ENCODE measurements at regions not wholly inside any gene's neighbourhood (a gene's known extent, or its start where the extent isn't known, plus 50 kb on each side); places are given as distances from the start of the nearest gene placed in this dataset.

DNA sequence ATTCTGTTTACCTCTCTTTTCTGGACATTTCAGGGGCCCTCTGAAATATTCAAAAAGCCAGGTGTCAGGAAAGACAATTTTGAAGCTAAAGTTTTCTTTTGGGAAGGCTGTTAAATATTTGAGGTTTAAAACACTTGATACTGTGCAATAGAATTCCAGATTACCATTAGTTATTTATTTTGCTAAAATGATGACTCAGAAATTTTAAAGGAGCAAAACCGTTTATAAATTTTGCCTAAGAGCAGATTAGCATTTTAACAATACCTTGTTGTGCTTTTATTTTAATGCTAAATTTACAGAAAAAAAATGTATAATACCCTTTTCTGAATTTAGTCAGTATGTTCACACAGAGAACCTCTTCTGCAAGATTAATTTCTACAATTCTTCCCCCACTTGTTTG is 1159.9 kb downstream of the DSC3 start:
- H3K27me3 ChIP-seq, result no peaks in the 10 kb centered on the region
- H4K20me1 ChIP-seq, result no peaks in the 10 kb centered on the region
- no peak overlapping the region for H3K9ac ChIP-seq
- no peak for TF ChIP-seq Cebpa-rat (IDR thresholded peaks at IDR 0.05)
- H3K9me3 ChIP-seq (replicated peaks in 1 of 11), result peaks cover 0 to 10% (median 0%) of the 10 kb centered on the region in 11 experiments; a peak in 7 of 22 replicates
- H3K27ac ChIP-seq, result no peak overlapping the region
- no peak overlapping the region for H3K4me2 ChIP-seq
- 0 out of 20 replicates have a peak, but pooled peaks cover 0 to 4% (median 0%) of the 10 kb centered on the region in 10 experiments for H3K4me1 ChIP-seq
- no peak overlapping the region for H3K4me3 ChIP-seq
- no peaks in the 10 kb centered on the region for H3K36me3 ChIP-seq

DNA sequence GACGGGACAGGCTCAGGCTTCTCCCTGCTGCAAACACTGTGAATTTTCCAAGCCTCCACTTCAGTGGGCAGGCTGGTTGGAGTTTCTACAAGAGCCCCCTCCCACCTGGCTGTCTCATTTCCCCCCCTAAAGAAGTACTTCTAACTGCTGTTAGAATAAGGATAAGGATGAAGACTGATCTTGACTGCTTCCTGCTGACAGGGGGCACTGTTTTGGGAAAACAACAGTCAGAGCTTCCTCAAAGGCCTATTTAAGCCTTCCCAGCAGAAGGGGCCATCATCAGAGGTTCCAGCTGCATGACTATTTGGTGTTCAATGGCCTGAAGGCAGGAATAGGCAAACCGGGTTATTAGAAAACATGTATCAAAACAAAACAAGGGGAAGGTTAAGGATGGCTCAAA is 1162.8 kb downstream of the DSC3 start:
- Histone ChIP-seq H3K27ac (no peak overlapping the region), H3K27me3 (no peaks in the 10 kb centered on the region), H3K4me1 (0 out of 20 replicates have a peak, but pooled peaks cover 0 to 4% (median 0%) of the 10 kb centered on the region in 10 experiments), H3K36me3 (no peaks in the 10 kb centered on the region), H3K9ac (no peak overlapping the region), H3K4me2 (no peak overlapping the region), H4K20me1 (no peaks in the 10 kb centered on the region), H3K4me3 (no peak overlapping the region), H3K9me3 (replicated peaks in 1 of 11) (peaks cover 0 to 20% (median 5%) of the 10 kb centered on the region in 11 experiments; a peak in 13 of 22 replicates)
- no peak for TF ChIP-seq Cebpa-rat (IDR thresholded peaks at IDR 0.05)

DNA sequence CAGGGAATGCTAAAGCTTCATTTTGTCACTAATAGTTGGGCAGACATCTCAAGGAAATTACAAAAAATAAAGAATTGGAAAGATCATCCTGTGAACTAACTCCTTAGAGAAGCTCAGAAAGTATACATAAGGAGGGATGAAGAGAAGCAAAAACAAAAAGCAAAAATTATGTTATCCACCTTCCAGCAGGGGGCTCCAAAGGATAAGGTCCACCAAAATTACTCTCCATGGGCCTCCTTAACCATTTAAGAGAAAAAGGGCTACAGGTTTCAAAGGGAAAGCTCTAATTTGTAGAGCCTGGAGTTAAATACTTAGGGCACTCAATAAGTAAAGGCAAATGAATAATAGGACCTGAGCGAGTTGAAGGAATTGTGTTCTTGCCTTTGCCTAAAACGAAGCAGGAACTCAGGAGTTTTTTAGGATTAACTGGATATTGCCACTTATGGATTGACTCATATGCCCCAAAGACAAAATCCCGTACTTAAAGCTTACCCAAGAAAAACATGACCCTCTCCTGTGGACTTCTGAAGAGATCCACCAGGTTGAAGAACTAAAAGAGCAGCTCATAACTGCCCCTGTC is 1167.9 kb downstream of the DSC3 start:
- no peak for TF ChIP-seq Cebpa-rat (IDR thresholded peaks at IDR 0.05)
- no peaks in the 10 kb centered on the region for H3K4me1 ChIP-seq
- H3K27ac ChIP-seq, result no peak overlapping the region
- H3K36me3 ChIP-seq, result no peaks in the 10 kb centered on the region
- H3K9ac ChIP-seq, result no peak overlapping the region
- H3K4me2 ChIP-seq, result no peak overlapping the region
- no peaks in the 10 kb centered on the region for H3K27me3 ChIP-seq
- no peaks in the 10 kb centered on the region for H4K20me1 ChIP-seq
- H3K4me3 ChIP-seq, result no peak overlapping the region
- H3K9me3 ChIP-seq (replicated peaks in 1 of 11), result peaks cover 0 to 20% (median 5%) of the 10 kb centered on the region in 11 experiments; a peak in 13 of 22 replicates

DNA sequence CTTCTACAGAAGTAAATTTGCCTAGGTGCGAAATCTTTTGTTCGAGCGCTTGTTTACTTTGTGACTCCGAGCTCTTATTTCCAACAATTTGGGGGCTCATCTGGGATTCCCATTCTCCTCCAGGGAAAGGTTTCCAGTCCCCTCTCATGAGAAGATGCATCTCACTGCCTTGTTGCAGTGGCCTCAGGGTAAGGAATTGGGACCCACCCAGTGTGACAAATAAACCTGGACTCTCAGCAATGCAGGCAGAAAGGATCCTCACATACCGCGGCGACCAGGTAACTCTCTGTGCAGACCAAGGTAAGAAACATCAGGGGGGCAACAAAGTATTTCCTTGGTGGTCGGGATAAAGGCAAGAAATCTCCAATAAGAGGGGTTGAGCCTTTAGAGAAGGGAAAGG is 1169.3 kb downstream of the DSC3 start:
- Histone ChIP-seq H3K9me3 (replicated peaks in 1 of 11) (peaks cover 0 to 16% (median 5%) of the 10 kb centered on the region in 11 experiments; a peak in 13 of 22 replicates), H3K27ac (no peak overlapping the region), H3K36me3 (no peaks in the 10 kb centered on the region), H3K4me1 (no peaks in the 10 kb centered on the region), H3K4me2 (no peak overlapping the region), H3K9ac (no peak overlapping the region), H4K20me1 (no peaks in the 10 kb centered on the region), H3K4me3 (no peak overlapping the region), H3K27me3 (no peaks in the 10 kb centered on the region)
- TF ChIP-seq Cebpa-rat (IDR thresholded peaks at IDR 0.05), result no peak

DNA sequence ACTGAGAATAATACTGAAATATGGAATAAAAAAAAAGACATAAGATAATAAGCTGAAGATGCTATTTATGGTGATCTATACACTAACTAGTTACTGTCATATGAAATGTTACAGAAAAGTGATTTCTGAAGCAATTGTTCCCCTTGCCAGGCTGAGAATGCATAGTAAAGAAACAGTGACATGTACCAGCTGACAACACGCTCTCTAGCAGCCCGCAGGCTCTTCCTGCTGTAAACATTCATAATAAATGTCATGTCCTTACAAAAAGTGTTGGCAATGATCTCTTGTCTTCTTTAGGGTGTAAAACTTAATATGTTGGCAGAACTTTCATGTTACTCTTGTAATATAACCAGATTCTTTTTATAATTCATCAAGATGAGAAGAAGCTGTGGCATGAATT is 1171.3 kb downstream of the DSC3 start:
- H3K9me3 ChIP-seq (replicated peaks in 1 of 11), result no peaks in the 10 kb centered on the region
- no peak for TF ChIP-seq Cebpa-rat (IDR thresholded peaks at IDR 0.05)
- H3K36me3 ChIP-seq, result no peaks in the 10 kb centered on the region
- H4K20me1 ChIP-seq, result no peaks in the 10 kb centered on the region
- no peak overlapping the region for H3K4me2 ChIP-seq
- H3K27ac ChIP-seq, result no peak overlapping the region
- no peak overlapping the region for H3K4me3 ChIP-seq
- H3K4me1 ChIP-seq, result no peaks in the 10 kb centered on the region
- no peak overlapping the region for H3K9ac ChIP-seq
- H3K27me3 ChIP-seq, result no peaks in the 10 kb centered on the region

- no peak overlapping the region for H3K4me3 ChIP-seq
- H3K4me2 ChIP-seq, result no peak overlapping the region
- no peaks in the 10 kb centered on the region for H3K27me3 ChIP-seq
- no peaks in the 10 kb centered on the region for H3K9me3 ChIP-seq (replicated peaks in 1 of 11)
- 0 out of 20 replicates have a peak, but pooled peaks cover 0 to 3% (median 0%) of the 10 kb centered on the region in 10 experiments for H3K4me1 ChIP-seq
- H3K9ac ChIP-seq, result no peak overlapping the region
- no peak for TF ChIP-seq Cebpa-rat (IDR thresholded peaks at IDR 0.05)
- H4K20me1 ChIP-seq, result no peaks in the 10 kb centered on the region
- H3K27ac ChIP-seq, result no peak overlapping the region
- H3K36me3 ChIP-seq, result no peaks in the 10 kb centered on the region
Observed at GRCh38 chr18:29862824-29863223, 1179.7 kb downstream of the DSC3 start.

DNA sequence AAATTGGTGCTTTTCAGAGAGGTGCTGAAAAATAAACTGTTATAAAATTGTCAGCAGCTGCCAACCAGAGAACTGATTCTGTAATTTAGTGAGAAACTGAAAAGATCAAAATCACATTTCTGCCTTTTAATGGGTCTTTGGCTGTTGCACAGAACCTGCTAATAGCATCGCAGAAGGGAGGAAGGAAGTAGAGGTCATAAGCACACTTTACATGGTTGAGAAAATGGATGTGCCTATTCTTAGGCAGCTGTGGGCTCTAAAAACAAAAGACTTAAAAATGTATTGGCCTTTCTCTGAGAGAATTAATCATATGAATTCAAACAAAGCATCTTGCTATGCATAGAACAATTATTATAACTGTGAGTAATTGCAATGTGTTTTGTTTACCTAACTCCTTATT is 1186.9 kb downstream of the DSC3 start:
- no peaks in the 10 kb centered on the region for H3K27me3 ChIP-seq
- peak overlapping the region in 7 of 11 experiments; percentile 1 to 60 (median 27); a peak in 10 of 22 replicates for H3K4me2 ChIP-seq
- no peaks in the 10 kb centered on the region for H4K20me1 ChIP-seq
- peaks cover 0 to 14% (median 8%) of the 10 kb centered on the region in 10 experiments; a peak in 13 of 20 replicates for H3K4me1 ChIP-seq
- no peak overlapping the region for H3K9ac ChIP-seq
- no peaks in the 10 kb centered on the region for H3K9me3 ChIP-seq (replicated peaks in 1 of 11)
- no peak for TF ChIP-seq Cebpa-rat (IDR thresholded peaks at IDR 0.05)
- no peak overlapping the region for H3K27ac ChIP-seq
- no peak overlapping the region for H3K4me3 ChIP-seq
- H3K36me3 ChIP-seq, result no peaks in the 10 kb centered on the region

GRCh38 chr18:29853126-29853525 is 1189.4 kb downstream of the DSC3 start:
- no peak overlapping the region for H3K27ac ChIP-seq
- no peak for TF ChIP-seq Cebpa-rat (IDR thresholded peaks at IDR 0.05)
- no peak overlapping the region for H3K4me3 ChIP-seq
- H4K20me1 ChIP-seq, result no peaks in the 10 kb centered on the region
- H3K4me2 ChIP-seq, result no peak overlapping the region
- H3K36me3 ChIP-seq, result no peaks in the 10 kb centered on the region
- no peaks in the 10 kb centered on the region for H3K9me3 ChIP-seq (replicated peaks in 1 of 11)
- peaks cover 0 to 14% (median 8%) of the 10 kb centered on the region in 10 experiments; a peak in 13 of 20 replicates for H3K4me1 ChIP-seq
- H3K9ac ChIP-seq, result no peak overlapping the region
- no peaks in the 10 kb centered on the region for H3K27me3 ChIP-seq

- Histone ChIP-seq H3K27ac (no peak overlapping the region), H3K4me2 (no peak overlapping the region), H4K20me1 (no peaks in the 10 kb centered on the region), H3K9me3 (replicated peaks in 1 of 11) (no peaks in the 10 kb centered on the region), H3K4me3 (no peak overlapping the region), H3K9ac (no peak overlapping the region), H3K4me1 (peaks cover 0 to 14% (median 0%) of the 10 kb centered on the region in 10 experiments; a peak in 3 of 20 replicates), H3K36me3 (no peaks in the 10 kb centered on the region), H3K27me3 (no peaks in the 10 kb centered on the region)
- TF ChIP-seq Cebpa-rat (IDR thresholded peaks at IDR 0.05), result no peak
Observed at GRCh38 chr18:29849144-29849543, 1193.4 kb downstream of the DSC3 start.

DNA sequence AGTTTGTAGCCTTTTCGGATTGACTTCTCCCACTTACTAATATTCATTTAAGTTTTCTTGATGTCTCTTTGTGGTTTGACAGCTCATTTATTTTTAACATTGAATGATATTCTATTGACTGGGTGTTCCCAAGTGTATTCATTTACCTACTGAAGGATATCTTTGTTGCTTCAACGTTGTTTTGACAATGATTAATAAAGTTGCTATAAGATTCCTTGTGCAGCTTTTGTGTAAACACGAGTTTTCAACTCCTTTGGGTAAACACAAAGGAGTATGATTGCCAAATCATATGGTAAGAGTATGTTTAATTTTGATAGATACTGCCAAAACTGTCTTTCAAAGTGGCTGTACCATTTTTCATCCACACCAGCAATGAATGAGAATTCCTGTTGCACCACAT is 1200.9 kb downstream of the DSC3 start:
- Histone ChIP-seq H3K27me3 (no peaks in the 10 kb centered on the region), H3K4me3 (no peak overlapping the region), H3K9ac (no peak overlapping the region), H3K4me1 (no peaks in the 10 kb centered on the region), H3K4me2 (no peak overlapping the region), H3K27ac (no peak overlapping the region), H3K36me3 (no peaks in the 10 kb centered on the region), H3K9me3 (replicated peaks in 1 of 11) (peaks cover 0 to 7% (median 0%) of the 10 kb centered on the region in 11 experiments; a peak in 3 of 22 replicates), H4K20me1 (no peaks in the 10 kb centered on the region)
- no peak for TF ChIP-seq Cebpa-rat (IDR thresholded peaks at IDR 0.05)

All from BLaER1 treated with 17β-estradiol and CSF1 and Interleukin-3, amounts not matched to agents 10 nM and 100 nM (cell line).